HG03354 (cell line): ENCODE measurements at regions not wholly inside any gene's neighbourhood (a gene's known extent, or its start where the extent isn't known, plus 50 kb on each side); places are given as distances from the start of the nearest gene placed in this dataset.

Experiments used
- ATAC-seq: cut with Tn5 transposase; IDR thresholded peaks from one replicate; pipeline ENCODE4 v1.9.1; 2021; ENCODE audit warnings: mild to moderate bottlenecking; ENCODE audit not compliant: unreplicated experiment, poor library complexity, severe bottlenecking

GRCh38 chr6:124877468-124877867, 84.8 kb upstream of the RNF217 start:
- ATAC-seq: no peak

- no peak for ATAC-seq
Measured at GRCh38 chr6:124879110-124879991, 82.9 kb upstream of the RNF217 start.

GRCh38 chr6:124879992-124880355, 82.3 kb upstream of the RNF217 start:
- ATAC-seq: no peak

GRCh38 chr6:124881898-124882578, 80.2 kb upstream of the RNF217 start:
- peak; percentile 82 for ATAC-seq

- ATAC-seq: peak; percentile 1
Measured at GRCh38 chr6:124882579-124883393, 79.5 kb upstream of the RNF217 start.

GRCh38 chr6:124885171-124885570, 77.1 kb upstream of the RNF217 start:
- no peak for ATAC-seq

GRCh38 chr6:124887872-124888580, 74.2 kb upstream of the RNF217 start:
- peak; percentile 50 for ATAC-seq

GRCh38 chr6:124888581-124889371, 73.5 kb upstream of the RNF217 start:
- peak; percentile 41 for ATAC-seq

- ATAC-seq: no peak
Measured at GRCh38 chr6:124901084-124901483, 61.2 kb upstream of the RNF217 start.

GRCh38 chr6:124903797-124904196, 58.4 kb upstream of the RNF217 start:
- no peak for ATAC-seq

GRCh38 chr6:124907596-124907995, 54.6 kb upstream of the RNF217 start:
- ATAC-seq: no peak
